ENCODE measurements at regions not wholly inside any gene's neighbourhood (a gene's known extent, or its start where the extent isn't known, plus 50 kb on each side); places are given as distances from the start of the nearest gene placed in this dataset.

DNA sequence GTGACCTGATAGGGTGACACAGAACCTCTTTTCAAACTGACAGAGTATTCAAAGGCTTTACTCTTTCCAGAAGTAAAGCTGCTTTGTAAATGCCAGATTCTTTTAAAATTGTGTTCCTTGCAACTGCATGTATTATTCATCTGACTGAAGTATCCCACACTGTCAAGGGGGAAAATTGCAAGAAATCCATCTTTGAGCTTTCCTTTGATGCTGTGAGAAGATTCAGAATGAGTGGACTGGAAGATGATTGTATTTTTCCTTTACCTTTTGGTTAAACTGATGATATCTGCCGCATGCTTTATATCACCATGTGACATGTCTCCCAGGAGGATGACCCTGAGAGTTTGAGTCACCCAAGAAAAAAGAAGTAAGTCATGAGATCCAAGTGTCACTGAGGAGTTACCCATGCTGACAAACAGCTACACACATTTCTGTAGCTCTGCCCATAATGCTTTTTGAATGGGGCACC is 250.8 kb upstream of the CBLB start:
- TF ChIP-seq, protein P1, sequence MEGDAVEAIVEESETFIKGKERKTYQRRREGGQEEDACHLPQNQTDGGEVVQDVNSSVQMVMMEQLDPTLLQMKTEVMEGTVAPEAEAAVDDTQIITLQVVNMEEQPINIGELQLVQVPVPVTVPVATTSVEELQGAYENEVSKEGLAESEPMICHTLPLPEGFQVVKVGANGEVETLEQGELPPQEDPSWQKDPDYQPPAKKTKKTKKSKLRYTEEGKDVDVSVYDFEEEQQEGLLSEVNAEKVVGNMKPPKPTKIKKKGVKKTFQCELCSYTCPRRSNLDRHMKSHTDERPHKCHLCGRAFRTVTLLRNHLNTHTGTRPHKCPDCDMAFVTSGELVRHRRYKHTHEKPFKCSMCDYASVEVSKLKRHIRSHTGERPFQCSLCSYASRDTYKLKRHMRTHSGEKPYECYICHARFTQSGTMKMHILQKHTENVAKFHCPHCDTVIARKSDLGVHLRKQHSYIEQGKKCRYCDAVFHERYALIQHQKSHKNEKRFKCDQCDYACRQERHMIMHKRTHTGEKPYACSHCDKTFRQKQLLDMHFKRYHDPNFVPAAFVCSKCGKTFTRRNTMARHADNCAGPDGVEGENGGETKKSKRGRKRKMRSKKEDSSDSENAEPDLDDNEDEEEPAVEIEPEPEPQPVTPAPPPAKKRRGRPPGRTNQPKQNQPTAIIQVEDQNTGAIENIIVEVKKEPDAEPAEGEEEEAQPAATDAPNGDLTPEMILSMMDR (IDR thresholded peaks at IDR 0.05; ENCODE audit: poor library complexity): no peak
- TF ChIP-seq EZH2phosphoT487 (IDR thresholded peaks at IDR 0.05; ENCODE audit: low read depth, severe bottlenecking, unreplicated experiment) (no peak), EZH2 (IDR thresholded peaks at IDR 0.05; ENCODE audit: borderline replicate concordance) (no peak)
